Hepatocyte (in vitro differentiated cells): ENCODE measurements at regions not wholly inside any gene's neighbourhood (a gene's known extent, or its start where the extent isn't known, plus 50 kb on each side); places are given as distances from the start of the nearest gene placed in this dataset.

Experiments
- DNase-seq: peaks from one replicate; pipeline ENCODE4 v3.0.0-alpha.2; 2016; ENCODE audit warnings: low spot score
- H2AFZ ChIP-seq: fragments of 200-600 bp; sonication (generic); 2 replicates; pipeline ENCODE4 v1.6.0; 2016; ENCODE audit warnings: antibody characterized with exemption, mild to moderate bottlenecking
- H3K27ac ChIP-seq: fragments of 200-600 bp; sonication (generic); 2 replicates; pipeline ENCODE4 v1.5.1; 2016; ENCODE audit warnings: mild to moderate bottlenecking
- H3K27me3 ChIP-seq: fragments of 200-600 bp; sonication (generic); 2 replicates; pipeline ENCODE4 v1.6.1; 2016
- H3K36me3 ChIP-seq: fragments of 200-600 bp; sonication (generic); replicated peaks from 2 replicates; pipeline ENCODE4 v1.5.1; 2016; ENCODE audit warnings: low read depth; ENCODE audit not compliant: insufficient read depth
- H3K4me1 ChIP-seq: fragments of 200-600 bp; sonication (generic); 2 replicates; pipeline ENCODE4 v1.5.1; 2016; ENCODE audit warnings: mild to moderate bottlenecking, moderate library complexity; ENCODE audit not compliant: insufficient read depth
- H3K4me2 ChIP-seq: fragments of 200-600 bp; sonication (generic); 2 replicates; pipeline ENCODE4 v1.6.0; 2016
- H3K4me3 ChIP-seq: fragments of 200-600 bp; sonication (generic); 2 replicates; pipeline ENCODE4 v1.5.1; 2016; ENCODE audit warnings: mild to moderate bottlenecking
- H3K79me2 ChIP-seq: fragments of 200-600 bp; sonication (generic); 2 replicates; pipeline ENCODE4 v1.6.0; 2017; ENCODE audit warnings: mild to moderate bottlenecking
- H3K9me2 ChIP-seq: fragments of 200-600 bp; sonication (generic); replicated peaks from 2 replicates; pipeline ENCODE4 v1.6.0; 2017; ENCODE audit warnings: mild to moderate bottlenecking; ENCODE audit not compliant: insufficient read depth
- H3K9me3 ChIP-seq: fragments of 200-600 bp; sonication (generic); 2 replicates; pipeline ENCODE4 v1.5.1; 2016; ENCODE audit warnings: low read depth, mild to moderate bottlenecking
- H4K20me1 ChIP-seq: fragments of 200-600 bp; sonication (generic); 2 replicates; pipeline ENCODE4 v1.6.0; 2016; ENCODE audit warnings: mild to moderate bottlenecking; ENCODE audit not compliant: insufficient read depth, poor library complexity, severe bottlenecking
- CTCF ChIP-seq: fragments of 200-600 bp; sonication (generic); IDR thresholded peaks from 2 replicates; pipeline ENCODE4 v1.5.1; 2016; ENCODE audit warnings: antibody characterized with exemption, mild to moderate bottlenecking; ENCODE audit not compliant: poor library complexity
- EZH2 ChIP-seq: fragments of 200-600 bp; sonication (generic); IDR thresholded peaks from 2 replicates; pipeline ENCODE4 v1.6.1; 2016; ENCODE audit warnings: antibody characterized with exemption, mild to moderate bottlenecking, borderline replicate concordance
- EZH2phosphoT487 ChIP-seq: fragments of 200-600 bp; sonication (generic); IDR thresholded peaks from one replicate; pipeline ENCODE4 v1.6.1; 2018; ENCODE audit warnings: antibody characterized with exemption, mild to moderate bottlenecking, low read depth, moderate library complexity; ENCODE audit not compliant: unreplicated experiment, severe bottlenecking
- WGBS: methylation state at CpG from one replicate; pipeline ENCODE4 v1.1.6; 2016; ENCODE audit warnings: low lambda C conversion rate; ENCODE audit errors: missing lambda C conversion rate; 5-methylcytosine and 5-hydroxymethylcytosine counted together

DNA sequence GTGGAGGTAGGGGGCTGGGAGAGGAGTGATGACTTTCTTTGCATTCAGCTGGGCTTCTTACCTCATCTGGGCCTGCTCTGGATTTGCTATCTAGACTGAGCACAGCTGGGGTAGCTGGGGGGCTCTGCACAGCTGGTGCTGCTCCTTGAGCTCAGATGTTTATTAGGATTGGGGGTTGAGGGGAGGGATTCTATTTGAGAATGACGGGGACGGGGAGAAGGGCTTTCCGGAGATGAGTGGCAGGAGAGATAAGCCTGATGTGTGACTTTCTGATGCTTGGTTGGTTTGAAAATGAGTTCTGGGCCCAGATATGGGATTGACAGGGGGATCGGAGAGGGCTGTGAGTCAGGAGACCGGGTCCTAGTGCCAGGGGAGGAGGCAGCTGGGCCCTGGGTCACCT lies 146.1 kb upstream of the CSF3R start:
- Histone ChIP-seq H3K36me3 (no peaks in the 10 kb centered on the region), H3K9me3 (no peaks in the 10 kb centered on the region), H3K4me2 (no peak overlapping the region), H3K4me3 (no peak overlapping the region), H3K27me3 (peaks cover 6% of the 10 kb centered on the region), H3K27ac (no peak overlapping the region), H3K4me1 (no peaks in the 10 kb centered on the region), H3K9me2 (no peaks in the 10 kb centered on the region), H4K20me1 (no peaks in the 10 kb centered on the region), H3K79me2 (no peaks in the 10 kb centered on the region), H2AFZ (no peak overlapping the region)
- no peak for TF ChIP-seq EZH2phosphoT487
- no peak for TF ChIP-seq CTCF
- TF ChIP-seq EZH2: no peak
- DNase-seq: no peak
- WGBS: 74% methylated on average over 5 of the region's 5 CpGs

- Histone ChIP-seq H3K36me3 (no peaks in the 10 kb centered on the region), H3K79me2 (no peaks in the 10 kb centered on the region), H3K9me3 (no peaks in the 10 kb centered on the region), H3K4me3 (no peak overlapping the region), H3K27ac (no peak overlapping the region), H3K9me2 (no peaks in the 10 kb centered on the region), H3K4me2 (no peak overlapping the region), H4K20me1 (no peaks in the 10 kb centered on the region), H3K4me1 (no peaks in the 10 kb centered on the region), H3K27me3 (peaks cover 6% of the 10 kb centered on the region), H2AFZ (no peak overlapping the region)
- TF ChIP-seq EZH2phosphoT487: no peak
- no peak for TF ChIP-seq EZH2
- TF ChIP-seq CTCF: no peak
- DNase-seq: no peak
These were observed 143.7 kb upstream of the CSF3R start for GRCh38 chr1:36626435-36626834.

GRCh38 chr1:36625935-36626310 lies 143.2 kb upstream of the CSF3R start:
- Histone ChIP-seq H3K79me2 (no peaks in the 10 kb centered on the region), H3K27me3 (peaks cover 6% of the 10 kb centered on the region), H3K27ac (no peak overlapping the region), H3K4me3 (no peak overlapping the region), H3K4me2 (no peak overlapping the region), H4K20me1 (no peaks in the 10 kb centered on the region), H3K36me3 (no peaks in the 10 kb centered on the region), H3K9me3 (no peaks in the 10 kb centered on the region), H3K4me1 (no peaks in the 10 kb centered on the region), H3K9me2 (no peaks in the 10 kb centered on the region), H2AFZ (no peak overlapping the region)
- WGBS: 62% methylated on average over 11 of the region's 11 CpGs
- TF ChIP-seq EZH2: no peak
- TF ChIP-seq EZH2phosphoT487: no peak
- no peak for TF ChIP-seq CTCF
- DNase-seq: no peak

DNA sequence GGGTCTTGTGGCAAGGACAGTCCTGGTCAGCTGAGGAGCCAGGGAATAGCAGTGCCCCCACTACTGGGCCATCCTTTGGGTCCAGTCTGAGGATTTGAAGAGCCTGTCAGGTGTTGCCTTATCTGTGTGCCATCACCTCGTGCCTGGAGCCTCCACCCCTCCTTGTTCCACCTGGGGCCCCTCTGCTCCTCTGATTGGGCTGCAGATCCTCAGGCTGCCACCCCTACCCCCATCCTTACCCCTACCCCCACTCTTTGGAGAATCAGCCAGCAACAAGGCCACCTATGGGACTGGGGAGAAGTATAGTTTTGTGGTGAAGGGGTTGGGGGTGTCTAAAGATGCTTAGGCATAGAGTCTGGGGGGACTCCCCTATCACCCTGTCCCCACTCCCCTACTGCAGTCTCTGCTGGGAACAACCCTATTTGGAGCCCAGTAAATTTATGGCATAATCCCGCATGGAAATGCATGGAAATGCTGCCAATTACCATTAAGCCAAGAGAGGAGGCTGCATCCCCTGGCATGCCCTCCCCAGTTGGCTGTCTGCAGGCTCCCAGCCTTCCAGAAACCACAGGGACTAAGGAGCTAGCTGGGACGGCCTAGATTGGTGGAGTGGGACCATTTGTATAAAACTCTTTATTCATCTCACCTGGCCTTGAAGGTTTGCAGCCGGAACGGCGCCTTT lies 142.7 kb upstream of the CSF3R start:
- no peak overlapping the region for H3K27ac ChIP-seq
- WGBS: 71% methylated on average over 6 of the region's 6 CpGs
- TF ChIP-seq EZH2phosphoT487 (no peak), EZH2 (no peak), CTCF (no peak)
- H2AFZ ChIP-seq: no peak overlapping the region
- H3K4me3 ChIP-seq: no peak overlapping the region
- H3K4me2 ChIP-seq: no peak overlapping the region
- H3K4me1 ChIP-seq: no peaks in the 10 kb centered on the region
- H3K9me3 ChIP-seq: no peaks in the 10 kb centered on the region
- DNase-seq: no peak
- H4K20me1 ChIP-seq: no peaks in the 10 kb centered on the region
- peaks cover 6% of the 10 kb centered on the region for H3K27me3 ChIP-seq
- H3K36me3 ChIP-seq: no peaks in the 10 kb centered on the region
- no peaks in the 10 kb centered on the region for H3K79me2 ChIP-seq
- H3K9me2 ChIP-seq: no peaks in the 10 kb centered on the region
